ENCODE measurements at regions not wholly inside any gene's neighbourhood (a gene's known extent, or its start where the extent isn't known, plus 50 kb on each side); places are given as distances from the start of the nearest gene placed in this dataset.

DNA sequence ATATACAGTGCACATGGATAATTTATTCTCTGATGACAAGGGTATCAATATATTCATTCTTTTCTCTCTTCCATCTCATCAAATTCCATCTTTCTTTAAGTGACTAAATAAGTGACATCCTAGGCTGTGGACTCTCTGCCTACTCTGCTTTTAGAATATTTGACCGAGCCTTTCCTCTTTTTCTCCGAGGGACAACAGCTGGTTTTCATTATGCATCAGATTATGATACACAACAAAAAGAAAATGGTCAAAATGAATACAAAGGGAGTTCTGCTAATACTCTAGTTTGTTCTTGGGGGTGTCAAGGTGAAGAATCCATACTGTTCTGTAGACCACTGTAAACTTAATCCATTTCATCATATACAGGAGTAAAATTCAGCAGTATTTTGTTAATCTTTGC lies 942.6 kb downstream of the KCNJ2 start:
- no peak for TF ChIP-seq POLR2A (IDR thresholded peaks at IDR 0.05)
- TF ChIP-seq, protein P1, sequence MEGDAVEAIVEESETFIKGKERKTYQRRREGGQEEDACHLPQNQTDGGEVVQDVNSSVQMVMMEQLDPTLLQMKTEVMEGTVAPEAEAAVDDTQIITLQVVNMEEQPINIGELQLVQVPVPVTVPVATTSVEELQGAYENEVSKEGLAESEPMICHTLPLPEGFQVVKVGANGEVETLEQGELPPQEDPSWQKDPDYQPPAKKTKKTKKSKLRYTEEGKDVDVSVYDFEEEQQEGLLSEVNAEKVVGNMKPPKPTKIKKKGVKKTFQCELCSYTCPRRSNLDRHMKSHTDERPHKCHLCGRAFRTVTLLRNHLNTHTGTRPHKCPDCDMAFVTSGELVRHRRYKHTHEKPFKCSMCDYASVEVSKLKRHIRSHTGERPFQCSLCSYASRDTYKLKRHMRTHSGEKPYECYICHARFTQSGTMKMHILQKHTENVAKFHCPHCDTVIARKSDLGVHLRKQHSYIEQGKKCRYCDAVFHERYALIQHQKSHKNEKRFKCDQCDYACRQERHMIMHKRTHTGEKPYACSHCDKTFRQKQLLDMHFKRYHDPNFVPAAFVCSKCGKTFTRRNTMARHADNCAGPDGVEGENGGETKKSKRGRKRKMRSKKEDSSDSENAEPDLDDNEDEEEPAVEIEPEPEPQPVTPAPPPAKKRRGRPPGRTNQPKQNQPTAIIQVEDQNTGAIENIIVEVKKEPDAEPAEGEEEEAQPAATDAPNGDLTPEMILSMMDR (IDR thresholded peaks at IDR 0.05): no peak

Data from vagina (tissue), 2 donors.